ENCODE measurements at regions not wholly inside any gene's neighbourhood (a gene's known extent, or its start where the extent isn't known, plus 50 kb on each side); places are given as distances from the start of the nearest gene placed in this dataset.

DNA sequence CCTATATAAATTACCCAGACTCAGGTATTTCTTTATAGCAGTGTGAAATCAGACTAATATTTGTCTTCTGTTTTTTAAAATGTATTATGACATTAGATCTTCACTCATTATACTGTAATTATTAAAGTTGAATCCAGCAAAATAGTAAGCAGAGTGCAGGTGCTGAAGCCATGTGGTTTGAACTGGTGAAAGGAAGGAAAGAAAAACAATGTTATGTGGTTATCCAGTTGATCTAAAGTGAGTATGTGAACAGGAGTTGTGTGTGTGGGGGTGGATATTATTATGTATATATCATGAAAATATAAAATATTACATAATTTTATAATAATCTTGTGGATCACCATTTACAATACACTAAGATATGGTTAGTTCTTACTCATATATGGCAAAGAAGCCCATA lies 593.7 kb downstream of the SEMA5A start:
- Mint-ChIP-seq H3K9me3 (peaks cover 13% of the 10 kb centered on the region), H3K4me1 (no peaks in the 10 kb centered on the region), H3K4me3 (no peak overlapping the region), H3K27me3 (no peaks in the 10 kb centered on the region), H3K27ac (no peak overlapping the region), H3K36me3 (ENCODE audit: low read depth) (no peaks in the 10 kb centered on the region)
- ATAC-seq (no peak), DNase-seq (no peak)

DNA sequence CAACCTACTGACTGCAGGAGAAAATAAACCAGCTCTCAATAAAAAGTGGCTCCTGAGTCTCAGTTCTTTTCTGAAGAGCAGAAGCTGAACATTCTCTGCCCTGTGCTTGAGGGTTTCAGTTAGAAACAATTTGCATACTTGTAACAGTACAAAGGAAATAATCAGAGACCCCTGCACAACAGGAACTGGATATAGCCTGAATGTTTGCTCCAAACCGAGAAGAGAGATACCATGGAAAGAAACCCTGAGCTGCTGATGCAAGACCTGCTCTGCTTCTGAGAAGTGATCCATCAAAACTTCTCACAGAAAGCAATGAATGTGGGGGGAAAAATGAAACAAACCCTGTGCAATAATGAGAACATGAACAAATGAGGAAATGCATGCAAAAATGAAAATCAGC lies 592.9 kb downstream of the SEMA5A start:
- Mint-ChIP-seq H3K27ac (no peak overlapping the region), H3K36me3 (ENCODE audit: low read depth) (no peaks in the 10 kb centered on the region), H3K4me1 (no peaks in the 10 kb centered on the region), H3K9me3 (peaks cover 13% of the 10 kb centered on the region), H3K27me3 (no peaks in the 10 kb centered on the region), H3K4me3 (no peak overlapping the region)
- ATAC-seq (no peak), DNase-seq (no peak)

DNA sequence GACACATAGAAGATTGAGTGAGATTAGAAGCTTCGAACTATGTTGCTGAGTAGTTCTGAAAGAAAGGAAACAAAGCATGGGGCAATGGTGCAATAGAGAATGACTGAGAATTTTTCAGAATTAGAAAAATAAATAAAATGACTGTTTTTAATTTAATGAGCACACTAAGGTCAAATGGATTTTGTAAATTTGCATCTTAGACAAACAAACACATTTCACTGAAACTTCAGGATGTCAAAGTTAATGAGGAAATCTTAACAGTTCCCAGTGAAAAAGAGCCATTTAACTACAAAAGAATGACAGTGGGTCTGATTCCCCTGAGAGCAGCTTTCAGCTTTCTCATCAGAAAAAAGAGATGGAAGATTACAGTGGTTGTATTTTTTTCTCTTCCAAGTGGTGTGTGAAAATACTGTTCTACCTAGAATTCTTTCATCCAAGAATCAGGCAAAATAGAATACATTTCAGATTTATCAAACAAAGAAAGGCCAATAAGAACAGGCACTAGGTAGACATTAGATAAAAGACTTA lies 591.9 kb downstream of the SEMA5A start:
- DNase-seq (no peak), ATAC-seq (no peak)
- Mint-ChIP-seq H3K36me3 (ENCODE audit: low read depth) (no peaks in the 10 kb centered on the region), H3K9me3 (peaks cover 17% of the 10 kb centered on the region), H3K27me3 (no peaks in the 10 kb centered on the region), H3K4me3 (no peak overlapping the region), H3K27ac (no peak overlapping the region), H3K4me1 (no peaks in the 10 kb centered on the region)

DNA sequence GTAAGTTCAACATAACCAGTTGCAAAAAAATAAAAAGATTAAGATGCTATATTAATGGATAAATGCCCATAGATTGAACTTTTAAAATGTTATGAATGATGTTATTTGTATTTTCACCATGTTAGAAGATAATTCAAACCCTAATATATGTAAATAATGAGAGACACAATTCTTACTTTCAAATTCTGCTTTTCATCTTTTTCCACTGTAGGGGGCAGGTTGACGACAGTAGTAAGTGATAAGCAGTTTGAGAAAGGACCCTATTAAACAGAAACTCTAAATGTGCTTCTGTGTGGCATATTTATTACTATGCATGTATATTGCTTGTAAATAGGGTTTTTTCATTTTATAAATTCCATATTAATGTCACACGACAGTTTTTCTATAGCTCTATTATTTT lies 591.1 kb downstream of the SEMA5A start:
- peaks cover 15% of the 10 kb centered on the region for H3K9me3 Mint-ChIP-seq
- H3K27me3 Mint-ChIP-seq: no peaks in the 10 kb centered on the region
- no peak overlapping the region for H3K4me3 Mint-ChIP-seq
- DNase-seq (no peak), ATAC-seq (no peak)
- H3K27ac Mint-ChIP-seq: no peak overlapping the region
- H3K4me1 Mint-ChIP-seq: no peaks in the 10 kb centered on the region
- H3K36me3 Mint-ChIP-seq (ENCODE audit: low read depth): no peaks in the 10 kb centered on the region

DNA sequence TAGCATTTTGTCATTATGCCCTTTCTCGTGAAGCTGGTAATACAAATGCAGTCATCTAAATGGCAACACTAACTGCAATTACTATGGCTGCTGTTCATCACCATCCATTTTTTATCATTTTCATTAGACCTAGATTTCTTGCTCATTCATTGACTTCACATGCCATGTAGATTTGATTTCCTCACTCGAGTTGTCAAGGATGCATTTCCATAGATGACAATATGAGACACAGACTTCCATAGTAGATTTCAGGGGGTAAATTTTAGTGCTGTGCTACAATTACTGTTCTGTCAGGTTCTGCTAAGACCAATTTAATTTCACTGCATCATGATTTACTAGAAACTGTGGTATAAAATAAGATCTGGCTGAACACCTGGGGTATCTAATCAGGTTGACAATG lies 589.2 kb downstream of the SEMA5A start:
- Mint-ChIP-seq H3K4me3 (no peak overlapping the region), H3K27me3 (no peaks in the 10 kb centered on the region), H3K9me3 (peaks cover 8% of the 10 kb centered on the region), H3K4me1 (no peaks in the 10 kb centered on the region), H3K27ac (no peak overlapping the region), H3K36me3 (ENCODE audit: low read depth) (no peaks in the 10 kb centered on the region)
- ATAC-seq: no peak
- no peak for DNase-seq

DNA sequence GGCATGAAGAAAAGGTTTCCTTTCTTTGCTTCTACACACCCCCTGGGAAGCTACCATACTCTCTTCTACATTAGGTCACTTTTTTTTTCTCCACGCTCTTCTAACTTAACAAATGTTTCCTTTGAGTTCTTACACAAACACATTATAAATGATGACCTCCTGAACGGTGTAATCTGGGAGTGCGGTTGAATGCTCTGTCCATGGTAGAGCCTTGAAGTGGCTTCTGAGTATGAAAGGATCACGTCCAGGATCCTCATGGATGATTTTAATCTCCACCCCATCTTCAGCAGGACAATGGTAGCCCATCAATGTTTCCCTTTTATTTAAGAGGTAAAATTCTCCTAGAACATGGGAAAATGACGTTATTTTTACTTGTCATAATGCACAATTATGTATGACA lies 587.3 kb downstream of the SEMA5A start:
- ATAC-seq (no peak), DNase-seq (no peak)
- Mint-ChIP-seq H3K27me3 (no peaks in the 10 kb centered on the region), H3K4me3 (no peak overlapping the region), H3K36me3 (ENCODE audit: low read depth) (no peaks in the 10 kb centered on the region), H3K27ac (no peak overlapping the region), H3K4me1 (no peaks in the 10 kb centered on the region), H3K9me3 (peaks cover 7% of the 10 kb centered on the region)

DNA sequence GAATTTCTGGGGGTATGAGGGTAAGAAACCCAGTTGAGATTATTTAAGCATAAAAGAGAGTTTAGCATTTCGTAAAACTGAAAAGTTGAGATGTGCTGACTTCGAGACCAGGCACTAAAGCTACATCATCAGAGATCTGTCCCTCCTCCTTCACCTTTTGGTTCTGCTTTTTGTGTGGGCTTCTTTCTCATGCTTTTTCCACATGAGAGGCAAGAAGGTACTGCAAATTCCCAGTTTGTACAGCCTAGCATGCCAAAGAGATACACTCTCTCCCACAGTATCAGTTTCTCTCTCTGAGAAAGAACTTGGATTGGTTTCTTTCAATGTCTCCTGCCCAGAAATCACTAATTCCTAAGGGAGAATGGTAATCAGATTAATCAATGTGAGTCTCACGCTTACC lies 584.7 kb downstream of the SEMA5A start:
- H3K4me3 Mint-ChIP-seq: no peak overlapping the region
- DNase-seq (no peak), ATAC-seq (no peak)

DNA sequence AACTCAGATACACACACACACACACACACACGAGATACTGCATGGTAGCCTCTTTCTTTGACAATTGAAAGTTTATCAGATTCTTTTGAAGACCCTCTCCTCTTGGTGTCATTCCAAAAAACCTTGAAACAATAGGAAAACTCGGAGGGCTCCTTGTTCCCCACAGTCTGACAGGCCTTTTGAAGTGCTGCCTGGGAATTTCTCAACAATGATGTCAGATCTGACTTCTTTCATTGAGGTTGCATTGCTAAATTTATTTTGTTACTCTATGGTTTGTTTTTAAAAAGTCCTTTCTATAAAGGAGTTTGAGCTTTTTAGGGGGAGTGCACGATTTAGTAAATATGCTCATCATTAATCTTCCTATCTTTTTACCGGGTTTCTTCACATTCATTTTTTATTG lies 583.9 kb downstream of the SEMA5A start:
- Mint-ChIP-seq H3K27me3 (no peaks in the 10 kb centered on the region), H3K4me1 (no peaks in the 10 kb centered on the region), H3K27ac (no peak overlapping the region), H3K36me3 (ENCODE audit: low read depth) (no peaks in the 10 kb centered on the region), H3K9me3 (peaks cover 7% of the 10 kb centered on the region), H3K4me3 (no peak overlapping the region)
- no peak for DNase-seq
- no peak for ATAC-seq

More for the DNA sequence above, 584.7 kb downstream of the SEMA5A start:
- Mint-ChIP-seq H3K27ac (no peak overlapping the region), H3K36me3 (ENCODE audit: low read depth) (no peaks in the 10 kb centered on the region), H3K9me3 (peaks cover 7% of the 10 kb centered on the region), H3K27me3 (no peaks in the 10 kb centered on the region), H3K4me1 (no peaks in the 10 kb centered on the region)

DNA sequence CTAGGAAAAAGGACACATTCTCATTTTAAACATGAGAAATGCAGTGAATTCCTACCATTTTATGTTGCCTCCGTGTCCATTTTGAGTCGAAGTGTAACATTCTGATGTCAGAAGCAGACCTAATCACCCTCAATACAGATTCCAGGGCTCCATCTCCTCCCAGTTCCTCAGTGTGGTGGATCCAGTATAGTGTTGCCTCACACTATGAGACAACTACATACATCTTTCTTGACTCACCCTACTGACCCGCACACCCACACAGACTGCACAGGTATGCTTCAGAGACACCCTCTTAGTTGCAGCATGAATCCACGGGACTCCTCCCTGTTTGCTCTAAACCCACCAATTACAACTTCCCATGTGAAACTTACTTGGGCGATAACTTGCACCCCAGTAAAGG lies 564.9 kb downstream of the SEMA5A start:
- Mint-ChIP-seq H3K4me1 (no peaks in the 10 kb centered on the region), H3K9me3 (peaks cover 11% of the 10 kb centered on the region), H3K27me3 (no peaks in the 10 kb centered on the region), H3K4me3 (no peak overlapping the region), H3K36me3 (ENCODE audit: low read depth) (no peaks in the 10 kb centered on the region), H3K27ac (no peak overlapping the region)
- ATAC-seq (no peak), DNase-seq (no peak)

DNA sequence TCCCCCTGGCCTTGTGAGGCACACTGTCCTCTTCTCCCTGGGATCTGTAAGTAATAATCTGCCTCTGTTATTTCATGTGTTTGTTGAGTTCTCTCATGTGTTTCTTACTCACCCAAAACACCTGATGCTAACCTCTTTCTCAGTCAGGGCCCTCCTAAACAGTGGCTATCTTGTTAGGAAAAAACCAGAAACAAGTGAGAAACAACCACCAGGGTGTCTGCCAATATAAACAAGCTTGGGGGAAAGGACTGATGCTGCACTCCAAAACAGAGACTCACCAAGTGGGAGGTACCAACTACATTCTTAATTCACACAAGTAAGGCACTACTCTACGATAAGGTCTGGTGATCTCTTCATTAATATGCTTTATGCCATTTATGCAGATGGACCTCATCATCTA lies 564.4 kb downstream of the SEMA5A start:
- Mint-ChIP-seq H3K4me1 (no peaks in the 10 kb centered on the region), H3K36me3 (ENCODE audit: low read depth) (no peaks in the 10 kb centered on the region), H3K27ac (no peak overlapping the region), H3K27me3 (no peaks in the 10 kb centered on the region), H3K4me3 (no peak overlapping the region), H3K9me3 (peaks cover 11% of the 10 kb centered on the region)
- DNase-seq: no peak
- ATAC-seq: no peak

DNA sequence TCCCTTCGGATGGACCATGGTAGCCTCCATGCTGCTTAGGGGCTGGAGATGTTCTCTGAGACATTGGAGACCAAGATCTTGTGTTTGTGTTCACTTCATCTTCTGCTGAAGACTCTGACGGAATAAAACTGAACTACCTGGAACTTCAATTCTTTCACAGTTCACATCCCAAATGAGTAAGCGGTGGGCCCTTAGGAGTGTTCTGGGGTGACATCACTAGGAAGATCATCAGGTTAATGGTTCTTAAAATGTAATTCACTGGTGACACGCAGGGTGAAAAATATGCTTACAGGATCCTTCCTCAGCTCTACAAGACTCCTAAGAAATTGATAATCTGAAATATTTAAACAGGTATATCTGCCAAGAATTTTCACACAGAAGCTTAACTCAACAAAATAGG lies 561.5 kb downstream of the SEMA5A start:
- no peak overlapping the region for H3K27ac Mint-ChIP-seq
- ATAC-seq (no peak), DNase-seq (no peak)
- no peaks in the 10 kb centered on the region for H3K27me3 Mint-ChIP-seq
- H3K4me1 Mint-ChIP-seq: no peaks in the 10 kb centered on the region
- H3K4me3 Mint-ChIP-seq: no peak overlapping the region
- peaks cover 14% of the 10 kb centered on the region for H3K9me3 Mint-ChIP-seq
- no peaks in the 10 kb centered on the region for H3K36me3 Mint-ChIP-seq (ENCODE audit: low read depth)

Measured in activated naive CD8-positive, alpha-beta T cell treated with anti-CD3 and anti-CD28 coated beads, Interleukin-2, amount 50 U/mL, for 24 hours (primary cell).